K562 (cell line): ENCODE measurements at regions not wholly inside any gene's neighbourhood (a gene's known extent, or its start where the extent isn't known, plus 50 kb on each side); places are given as distances from the start of the nearest gene placed in this dataset.

Experiments
- ATAC-seq: fragments of 200-7000 bp; cut with Tn5 transposase; 3 replicates; pipeline ENCODE4 v1.9.1; 2020; ENCODE audit warnings: moderate library complexity
- BruUV-seq: library from RNA; stranded (reverse); fragments of 400-500 nt; replicated peaks from 2 replicates; lab custom pipeline; 2021; lab: Mats Ljungman, UMichigan
- CTCF ChIA-PET: fragments of 300-600 bp; formaldehyde crosslinking; extraction: SDS; loops from one replicate; lab custom pipeline; 2021; ENCODE audit warnings: low intra/inter-chr PET ratio; lab: Yijun Ruan, JAX
- POLR2A ChIA-PET: fragments of 300-600, 350-650 bp; sonication (Branson Sonifier 250); formaldehyde crosslinking; extraction: SDS; loops from one replicate; lab custom pipeline; 2021; ENCODE audit warnings: antibody characterized with exemption, inconsistent platforms; lab: Yijun Ruan, JAX
- DNase-seq, 4 experiments: peaks; one replicate each; pipeline versions ENCODE4 v3.0.0 to v3.0.0-alpha.2; 2011 to 2018; ENCODE audit warnings: low spot score in 3 of 4, mixed read lengths in 3 of 4; ENCODE audit errors: extremely low read depth in 1 of 4
- FAIRE-seq: peaks from 2 replicates; lab custom pipeline; 2011; peaks lifted over from hg19 to GRCh38; lab: Jason Lieb, UNC
- H2AFZ ChIP-seq: 2 replicates; pipeline ENCODE4 v1.6.0; 2011; ENCODE audit warnings: low read depth, low read length, control low read depth, inconsistent platforms
- H3K27ac ChIP-seq: fragments of 200-600 bp; 3 replicates; pipeline ENCODE4 v1.8.0; 2011; ENCODE audit warnings: low read depth, mild to moderate bottlenecking, control low read depth, inconsistent platforms, low read length, moderate library complexity, mixed read lengths; ENCODE audit errors: extremely low read depth
- H3K27me3 ChIP-seq, 2 experiments: fragments of 300-600 bp in 1 of 2; 2 replicates in 1 of 2; 3 replicates in 1 of 2; pipeline versions ENCODE4 v1.6.0 to v1.8.0; 2011; ENCODE audit warnings: inconsistent platforms in 2 of 2, low read length in 2 of 2, mild to moderate bottlenecking in 1 of 2, mixed read lengths in 1 of 2, moderate library complexity in 1 of 2; ENCODE audit not compliant: control insufficient read depth in 2 of 2, insufficient read depth in 2 of 2
- H3K36me3 ChIP-seq: fragments of 300-600 bp; 3 replicates; pipeline ENCODE4 v1.8.0; 2011; ENCODE audit warnings: mild to moderate bottlenecking, low read length, inconsistent platforms; ENCODE audit not compliant: control insufficient read depth, insufficient read depth
- H3K4me1 ChIP-seq, 2 experiments: fragments of 200-600 bp in 1 of 2; replicated peaks in 1 of 2; 2 replicates in 1 of 2; 3 replicates in 1 of 2; pipeline versions ENCODE4 v1.5.1 to v1.8.0; 2011; ENCODE audit warnings: inconsistent platforms in 2 of 2, low read length in 2 of 2, mild to moderate bottlenecking in 1 of 2, mixed read lengths in 1 of 2, moderate library complexity in 1 of 2; ENCODE audit not compliant: control insufficient read depth in 2 of 2, insufficient read depth in 2 of 2
- H3K4me2 ChIP-seq: 2 replicates; pipeline ENCODE4 v1.6.1; 2011; ENCODE audit warnings: low read length, control low read depth, inconsistent platforms, mixed read lengths; ENCODE audit not compliant: insufficient read depth
- H3K4me3 ChIP-seq: fragments of 200-600 bp; sonication (generic), shearing (Covaris generic); 2 replicates; pipeline ENCODE4 v1.5.1; 2016; ENCODE audit warnings: control low read depth, inconsistent platforms
- H3K79me2 ChIP-seq: fragments of 200-600 bp; 3 replicates; pipeline ENCODE4 v1.8.0; 2011; ENCODE audit warnings: low read length, inconsistent platforms; ENCODE audit not compliant: control insufficient read depth, insufficient read depth
- H3K9ac ChIP-seq, 2 experiments: 2 replicates each; pipeline versions ENCODE4 v1.6.0 to v1.6.1; 2011; ENCODE audit warnings: low read depth in 2 of 2, low read length in 2 of 2, control low read depth in 1 of 2, inconsistent platforms in 1 of 2, mild to moderate bottlenecking in 1 of 2, mixed read lengths in 1 of 2; ENCODE audit not compliant: insufficient read depth in 1 of 2
- H3K9me1 ChIP-seq: one replicate; pipeline ENCODE4 v1.6.0; 2011; ENCODE audit warnings: inconsistent platforms, mild to moderate bottlenecking, low read length, moderate library complexity; ENCODE audit not compliant: control insufficient read depth, insufficient read depth
- H3K9me3 ChIP-seq: replicated peaks from 2 replicates; pipeline ENCODE4 v1.5.1; 2011; ENCODE audit warnings: low read depth, low read length, inconsistent platforms; ENCODE audit not compliant: control insufficient read depth, insufficient read depth
- H4K20me1 ChIP-seq: replicated peaks from 2 replicates; pipeline ENCODE4 v1.6.1; 2011; ENCODE audit warnings: low read length, inconsistent platforms, mixed read lengths; ENCODE audit not compliant: control insufficient read depth, insufficient read depth
- BACH1 ChIP-seq: fragments of 200-800 bp; sonication (Bioruptor generic); IDR thresholded peaks from 2 replicates; pipeline ENCODE4 v1.6.1; 2016; ENCODE audit warnings: missing genetic modification characterization, missing compliant biosample characterization
- C11orf30 ChIP-seq: fragments of 450-650 bp; IDR thresholded peaks from 2 replicates; pipeline ENCODE4 v1.6.1; 2016; ENCODE audit warnings: low read depth, mild to moderate bottlenecking
- FOXM1 ChIP-seq, 2 experiments: fragments of 450-650 bp in 1 of 2; sonication (generic) in 1 of 2; formaldehyde crosslinking in 1 of 2; IDR thresholded peaks; 2 replicates each; pipeline versions ENCODE4 v1.6.1 to v1.9.0; 2017 to 2022; ENCODE audit warnings: low read depth in 2 of 2, mild to moderate bottlenecking in 2 of 2, missing genetic modification reagents in 1 of 2, moderate library complexity in 1 of 2
- HLTF ChIP-seq: fragments of 450-650 bp; IDR thresholded peaks from 2 replicates; pipeline ENCODE4 v1.6.1; 2016
- MIER1 ChIP-seq: fragments of 450-650 bp; IDR thresholded peaks from 2 replicates; pipeline ENCODE4 v1.6.1; 2016; ENCODE audit warnings: antibody characterized with exemption, mild to moderate bottlenecking, low read depth
- MYBL2 ChIP-seq, 2 experiments: fragments of 450-650 bp in 1 of 2; sonication (generic) in 1 of 2; formaldehyde crosslinking in 1 of 2; IDR thresholded peaks; 2 replicates each; pipeline versions ENCODE4 v1.6.1 to v1.8.1; 2017 to 2022; ENCODE audit warnings: borderline replicate concordance in 1 of 2, inconsistent platforms in 1 of 2, low read depth in 1 of 2, mild to moderate bottlenecking in 1 of 2, missing genetic modification reagents in 1 of 2, moderate library complexity in 1 of 2
- NR2C2 ChIP-seq, 2 experiments: fragments of 200-800 bp in 1 of 2; sonication (Bioruptor generic) in 1 of 2; sonication (generic) in 1 of 2; formaldehyde crosslinking in 1 of 2; IDR thresholded peaks; 2 replicates each; pipeline versions ENCODE4 v1.6.1 to v1.8.0; 2016 to 2022; ENCODE audit warnings: mild to moderate bottlenecking in 1 of 2, missing compliant biosample characterization in 1 of 2, missing genetic modification characterization in 1 of 2, missing genetic modification reagents in 1 of 2
- PCBP1 ChIP-seq: fragments of 200-400 bp; formaldehyde crosslinking; IDR thresholded peaks from 2 replicates; pipeline ENCODE4 v1.6.1; 2018; ENCODE audit warnings: mild to moderate bottlenecking, low read depth, low read length; ENCODE audit not compliant: poor library complexity, severe bottlenecking
- PHF20 ChIP-seq: fragments of 450-650 bp; IDR thresholded peaks from 2 replicates; pipeline ENCODE4 v1.6.1; 2018; ENCODE audit not compliant: partially characterized antibody
- RBM17 ChIP-seq: fragments of 200-400 bp; formaldehyde crosslinking; IDR thresholded peaks from 2 replicates; pipeline ENCODE4 v1.6.1; 2017; ENCODE audit warnings: low read depth, mild to moderate bottlenecking, low read length, borderline replicate concordance
- SAFB2 ChIP-seq: fragments of 200-400 bp; formaldehyde crosslinking; IDR thresholded peaks from 2 replicates; pipeline ENCODE4 v1.6.1; 2018; ENCODE audit warnings: borderline replicate concordance, low read length, low read depth, moderate library complexity; ENCODE audit not compliant: severe bottlenecking
- SMARCB1 ChIP-seq: IDR thresholded peaks from 2 replicates; pipeline ENCODE4 v1.6.1; 2011; ENCODE audit warnings: improper control_type of control experiment, low read depth; ENCODE audit not compliant: insufficient read length
- SMC3 ChIP-seq: conservative IDR thresholded peaks from 2 replicates; pipeline ENCODE4 v1.6.1; 2011; ENCODE audit warnings: low read depth, low read length, improper control_type of control experiment; ENCODE audit not compliant: insufficient read depth
- SPI1 ChIP-seq: IDR thresholded peaks from 2 replicates; pipeline ENCODE4 v1.6.1; 2011; ENCODE audit warnings: low read depth, low read length, control low read depth, borderline replicate concordance
- SRSF1 ChIP-seq: fragments of 200-400 bp; formaldehyde crosslinking; IDR thresholded peaks from 2 replicates; pipeline ENCODE4 v1.6.1; 2017; ENCODE audit warnings: mild to moderate bottlenecking, low read depth, low read length, moderate library complexity
- STAG1 ChIP-seq: sonication (generic); formaldehyde crosslinking; IDR thresholded peaks from 2 replicates; pipeline ENCODE4 v1.5.0; 2020; ENCODE audit warnings: missing genetic modification reagents, borderline replicate concordance
- ZFX ChIP-seq: sonication (generic); formaldehyde crosslinking; IDR thresholded peaks from 2 replicates; pipeline ENCODE4 v1.8.0; 2022; ENCODE audit warnings: mild to moderate bottlenecking, missing genetic modification reagents, moderate library complexity
- ZNF766 ChIP-seq: fragments of 200-800 bp; sonication (Bioruptor generic); conservative IDR thresholded peaks from 2 replicates; pipeline ENCODE4 v1.6.1; 2016; ENCODE audit warnings: missing genetic modification characterization, missing compliant biosample characterization
- WGBS: fragments of 100-300 bp; shearing (Covaris generic); methylation state at CpG from one replicate; pipeline ENCODE4 v1.1.6; 2016; ENCODE audit warnings: low coverage, mixed read lengths; ENCODE audit not compliant: insufficient coverage; ENCODE audit errors: missing lambda C conversion rate; 5-methylcytosine and 5-hydroxymethylcytosine counted together
- in situ Hi-C: fragments of 300-500 bp; cut with MboI; formaldehyde crosslinking; loops from 4 replicates; pipeline ENCODE4 v1.15.0; 2018; ENCODE audit warnings: inconsistent platforms, mixed read lengths
- intact Hi-C: fragments of 100-400 bp; cut with micrococcal nuclease; formaldehyde crosslinking; loops from 2 replicates; pipeline ENCODE4 v1.14.2; 2022
- TF ChIP-seq, protein P1 (sequence below): fragments of 450-650 bp; IDR thresholded peaks from 2 replicates; pipeline ENCODE4 v1.6.1; 2016

DNA sequence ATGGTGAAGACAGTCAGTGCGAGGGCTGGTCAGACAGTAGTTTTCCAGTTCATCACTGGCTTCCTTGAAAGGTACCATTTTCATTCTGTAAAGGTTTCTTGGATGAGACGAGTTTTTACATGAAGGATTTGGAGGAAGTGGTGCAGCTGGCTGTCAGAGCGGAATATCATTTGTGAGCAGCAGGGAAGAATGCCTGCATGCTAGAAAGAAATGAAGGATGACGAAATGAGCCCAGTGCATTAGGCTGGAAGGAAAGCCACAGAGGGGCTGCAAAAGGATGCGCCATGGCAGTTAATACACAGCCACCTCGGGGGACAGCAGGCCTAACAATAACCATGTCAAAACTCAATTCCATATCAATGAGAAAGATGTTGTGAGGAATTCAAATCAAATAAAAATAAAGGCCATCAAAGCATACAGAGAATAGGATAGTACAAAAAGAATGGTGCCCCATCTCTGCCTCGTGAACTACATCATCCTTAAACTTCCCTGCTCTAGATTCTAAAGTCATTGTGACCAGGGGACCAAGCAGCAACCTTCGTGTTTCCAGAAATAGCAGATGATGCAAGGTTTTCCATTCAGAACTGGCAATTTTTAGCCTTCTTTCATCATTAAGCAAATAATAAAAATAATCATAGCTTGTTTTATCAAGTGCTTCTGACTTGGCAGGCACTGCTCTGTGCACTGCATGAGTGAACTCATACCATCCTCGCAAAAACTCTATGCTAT lies 504.2 kb downstream of the RFC3 start:
- Histone ChIP-seq H3K9ac (no peak overlapping the region), H4K20me1 (no peaks in the 10 kb centered on the region), H3K4me1 (no peaks in the 10 kb centered on the region), H3K4me2 (no peak overlapping the region), H3K36me3 (no peaks in the 10 kb centered on the region), H3K9me1 (no peaks in the 10 kb centered on the region), H3K27ac (no peak overlapping the region), H2AFZ (no peak overlapping the region), H3K9me3 (no peaks in the 10 kb centered on the region), H3K79me2 (no peaks in the 10 kb centered on the region), H3K27me3 (no peaks in the 10 kb centered on the region), H3K4me3 (no peak overlapping the region)
- in situ Hi-C loops (no loop called here), intact Hi-C loops (no loop called here)
- FAIRE-seq (no peak), DNase-seq (no peak), ATAC-seq (no peak)
- TF ChIP-seq SMARCB1 (no peak), MYBL2 (IDR thresholded peaks at IDR 0.05; ENCODE audit: low read depth) (no peak), MYBL2 (CRISPR knock-in tag; IDR thresholded peaks at IDR 0.05; ENCODE audit: borderline replicate concordance) (no peak), SPI1 (no peak), PHF20 (no peak), SAFB2 (no peak), PCBP1 (no peak), NR2C2 (CRISPR knock-in tag; IDR thresholded peaks at IDR 0.05) (no peak), NR2C2 (tag; IDR thresholded peaks at IDR 0.05) (no peak), FOXM1 (IDR thresholded peaks at IDR 0.05; ENCODE audit: low read depth) (no peak), FOXM1 (CRISPR knock-in tag; IDR thresholded peaks at IDR 0.05; ENCODE audit: low read depth) (no peak), ZNF766 (CRISPR knock-in tag) (no peak), BACH1 (no peak), MIER1 (no peak), STAG1 (no peak), SRSF1 (no peak), RBM17 (no peak), SMC3 (no peak), HLTF (no peak), ZFX (CRISPR knock-in tag) (no peak), C11orf30 (no peak)
- TF ChIP-seq, protein P1, sequence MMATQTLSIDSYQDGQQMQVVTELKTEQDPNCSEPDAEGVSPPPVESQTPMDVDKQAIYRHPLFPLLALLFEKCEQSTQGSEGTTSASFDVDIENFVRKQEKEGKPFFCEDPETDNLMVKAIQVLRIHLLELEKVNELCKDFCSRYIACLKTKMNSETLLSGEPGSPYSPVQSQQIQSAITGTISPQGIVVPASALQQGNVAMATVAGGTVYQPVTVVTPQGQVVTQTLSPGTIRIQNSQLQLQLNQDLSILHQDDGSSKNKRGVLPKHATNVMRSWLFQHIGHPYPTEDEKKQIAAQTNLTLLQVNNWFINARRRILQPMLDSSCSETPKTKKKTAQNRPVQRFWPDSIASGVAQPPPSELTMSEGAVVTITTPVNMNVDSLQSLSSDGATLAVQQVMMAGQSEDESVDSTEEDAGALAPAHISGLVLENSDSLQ: no peak
- ChIA-PET POLR2A (no interaction called here), CTCF (no interaction called here)
- 0% methylated on average over 6 of the region's 9 CpGs for WGBS
- no TSS peak for BruUV-seq
